ENCODE measurements at regions not wholly inside any gene's neighbourhood (a gene's known extent, or its start where the extent isn't known, plus 50 kb on each side); places are given as distances from the start of the nearest gene placed in this dataset.

DNA sequence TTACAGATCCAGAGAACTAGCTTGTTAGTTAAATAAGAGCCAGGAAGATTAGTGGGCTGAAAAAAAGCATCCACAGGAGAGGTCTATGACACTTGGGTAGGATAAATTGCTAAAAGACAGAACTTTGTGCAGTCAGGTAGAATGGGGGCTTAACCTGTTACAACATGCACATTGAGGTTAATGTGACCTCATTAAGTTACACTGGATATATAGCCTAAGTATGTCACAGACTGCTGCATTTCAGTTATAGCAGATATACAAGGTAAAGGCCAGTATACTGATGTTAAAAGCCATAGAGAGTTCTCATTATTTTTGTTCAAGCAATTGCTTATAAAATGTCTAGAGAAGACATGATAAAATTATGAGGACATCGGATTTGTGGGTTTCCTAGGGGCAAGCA, 1179.9 kb upstream of the PCDH9 start:
- Histone ChIP-seq H3K27me3 (ENCODE audit: insufficient read depth, low read length) (no peaks in the 10 kb centered on the region), H3K9ac (ENCODE audit: low read length) (no peak overlapping the region), H3K4me2 (ENCODE audit: low read length) (no peak overlapping the region), H3K36me3 (ENCODE audit: insufficient read depth, low read length) (no peaks in the 10 kb centered on the region), H3K79me2 (ENCODE audit: insufficient read depth, low read length) (no peaks in the 10 kb centered on the region), H4K20me1 (ENCODE audit: insufficient read depth, low read length) (no peaks in the 10 kb centered on the region), H3K9me3 (ENCODE audit: insufficient read depth, low read depth, low read length) (no peaks in the 10 kb centered on the region), H3K27ac (ENCODE audit: low read depth, low read length) (no peak overlapping the region), H3K4me1 (ENCODE audit: insufficient read depth, low read length) (no peaks in the 10 kb centered on the region), H3K4me3 (ENCODE audit: insufficient read depth, low read depth, low read length) (no peak overlapping the region), H2AFZ (ENCODE audit: low read depth, low read length) (no peak overlapping the region)
- no peaks in the 10 kb centered on the region for H3K27me3 Mint-ChIP-seq (ENCODE audit: low read depth, unreplicated experiment)
- H3K4me1 Mint-ChIP-seq (ENCODE audit: low read depth, unreplicated experiment) = no peaks in the 10 kb centered on the region
- H3K4me3 Mint-ChIP-seq (ENCODE audit: unreplicated experiment) = no peak overlapping the region
- no peaks in the 10 kb centered on the region for H3K9me3 Mint-ChIP-seq (ENCODE audit: unreplicated experiment)
- no peak for TF ChIP-seq EZH2 (IDR thresholded peaks at IDR 0.05; ENCODE audit: insufficient read depth, low read length)
- no peak overlapping the region for H3K27ac Mint-ChIP-seq (ENCODE audit: unreplicated experiment)
- FAIRE-seq = no peak
- H3K36me3 Mint-ChIP-seq (ENCODE audit: low read depth, unreplicated experiment) = no peaks in the 10 kb centered on the region
- no peak for DNase-seq (ENCODE audit: low read depth)

GRCh38 chr13:68390987-68391386, 1160.9 kb upstream of the PCDH9 start:
- no peak for TF ChIP-seq EZH2 (IDR thresholded peaks at IDR 0.05; ENCODE audit: insufficient read depth, low read length)
- TF ChIP-seq, protein P1, sequence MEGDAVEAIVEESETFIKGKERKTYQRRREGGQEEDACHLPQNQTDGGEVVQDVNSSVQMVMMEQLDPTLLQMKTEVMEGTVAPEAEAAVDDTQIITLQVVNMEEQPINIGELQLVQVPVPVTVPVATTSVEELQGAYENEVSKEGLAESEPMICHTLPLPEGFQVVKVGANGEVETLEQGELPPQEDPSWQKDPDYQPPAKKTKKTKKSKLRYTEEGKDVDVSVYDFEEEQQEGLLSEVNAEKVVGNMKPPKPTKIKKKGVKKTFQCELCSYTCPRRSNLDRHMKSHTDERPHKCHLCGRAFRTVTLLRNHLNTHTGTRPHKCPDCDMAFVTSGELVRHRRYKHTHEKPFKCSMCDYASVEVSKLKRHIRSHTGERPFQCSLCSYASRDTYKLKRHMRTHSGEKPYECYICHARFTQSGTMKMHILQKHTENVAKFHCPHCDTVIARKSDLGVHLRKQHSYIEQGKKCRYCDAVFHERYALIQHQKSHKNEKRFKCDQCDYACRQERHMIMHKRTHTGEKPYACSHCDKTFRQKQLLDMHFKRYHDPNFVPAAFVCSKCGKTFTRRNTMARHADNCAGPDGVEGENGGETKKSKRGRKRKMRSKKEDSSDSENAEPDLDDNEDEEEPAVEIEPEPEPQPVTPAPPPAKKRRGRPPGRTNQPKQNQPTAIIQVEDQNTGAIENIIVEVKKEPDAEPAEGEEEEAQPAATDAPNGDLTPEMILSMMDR (IDR thresholded peaks at IDR 0.05; ENCODE audit: insufficient read depth, low read depth, low read length) = no peak
- no peak for DNase-seq (ENCODE audit: low read depth)
- H3K27ac Mint-ChIP-seq (ENCODE audit: unreplicated experiment) = no peak overlapping the region
- no peak overlapping the region for H3K27ac ChIP-seq (ENCODE audit: low read depth, low read length)
- H3K4me3 Mint-ChIP-seq (ENCODE audit: unreplicated experiment) = no peak overlapping the region
- H2AFZ ChIP-seq (ENCODE audit: low read depth, low read length) = no peak overlapping the region
- no peaks in the 10 kb centered on the region for H3K9me3 ChIP-seq (ENCODE audit: insufficient read depth, low read depth, low read length)
- no peaks in the 10 kb centered on the region for H3K27me3 Mint-ChIP-seq (ENCODE audit: low read depth, unreplicated experiment)
- H3K27me3 ChIP-seq (ENCODE audit: insufficient read depth, low read length) = no peaks in the 10 kb centered on the region
- H3K4me2 ChIP-seq (ENCODE audit: low read length) = no peak overlapping the region
- H3K36me3 ChIP-seq (ENCODE audit: insufficient read depth, low read length) = no peaks in the 10 kb centered on the region
- H3K4me1 ChIP-seq (ENCODE audit: insufficient read depth, low read length) = no peaks in the 10 kb centered on the region
- no peak for FAIRE-seq
- no peak overlapping the region for H3K4me3 ChIP-seq (ENCODE audit: insufficient read depth, low read depth, low read length)
- H4K20me1 ChIP-seq (ENCODE audit: insufficient read depth, low read length) = no peaks in the 10 kb centered on the region
- no peak overlapping the region for H3K9ac ChIP-seq (ENCODE audit: low read length)
- H3K9me3 Mint-ChIP-seq (ENCODE audit: unreplicated experiment) = peaks cover 2% of the 10 kb centered on the region
- no peaks in the 10 kb centered on the region for H3K36me3 Mint-ChIP-seq (ENCODE audit: low read depth, unreplicated experiment)
- H3K4me1 Mint-ChIP-seq (ENCODE audit: low read depth, unreplicated experiment) = no peaks in the 10 kb centered on the region
- no peaks in the 10 kb centered on the region for H3K79me2 ChIP-seq (ENCODE audit: insufficient read depth, low read length)

GRCh38 chr13:68386808-68387207, 1156.7 kb upstream of the PCDH9 start:
- Histone ChIP-seq H3K9ac (ENCODE audit: low read length) (no peak overlapping the region), H3K4me3 (ENCODE audit: insufficient read depth, low read depth, low read length) (no peak overlapping the region), H2AFZ (ENCODE audit: low read depth, low read length) (no peak overlapping the region), H4K20me1 (ENCODE audit: insufficient read depth, low read length) (no peaks in the 10 kb centered on the region), H3K9me3 (ENCODE audit: insufficient read depth, low read depth, low read length) (no peaks in the 10 kb centered on the region), H3K79me2 (ENCODE audit: insufficient read depth, low read length) (no peaks in the 10 kb centered on the region), H3K36me3 (ENCODE audit: insufficient read depth, low read length) (no peaks in the 10 kb centered on the region), H3K27ac (ENCODE audit: low read depth, low read length) (no peak overlapping the region), H3K4me2 (ENCODE audit: low read length) (no peak overlapping the region), H3K4me1 (ENCODE audit: insufficient read depth, low read length) (no peaks in the 10 kb centered on the region), H3K27me3 (ENCODE audit: insufficient read depth, low read length) (no peaks in the 10 kb centered on the region)
- H3K36me3 Mint-ChIP-seq (ENCODE audit: low read depth, unreplicated experiment) = no peaks in the 10 kb centered on the region
- DNase-seq (ENCODE audit: low read depth) = no peak
- H3K27me3 Mint-ChIP-seq (ENCODE audit: low read depth, unreplicated experiment) = no peaks in the 10 kb centered on the region
- TF ChIP-seq, protein P1 (IDR thresholded peaks at IDR 0.05; ENCODE audit: insufficient read depth, low read depth, low read length) = no peak
- no peak for TF ChIP-seq EZH2 (IDR thresholded peaks at IDR 0.05; ENCODE audit: insufficient read depth, low read length)
- H3K9me3 Mint-ChIP-seq (ENCODE audit: unreplicated experiment) = peaks cover 2% of the 10 kb centered on the region
- FAIRE-seq = no peak
- H3K4me1 Mint-ChIP-seq (ENCODE audit: low read depth, unreplicated experiment) = no peaks in the 10 kb centered on the region
- H3K4me3 Mint-ChIP-seq (ENCODE audit: unreplicated experiment) = no peak overlapping the region
- no peak overlapping the region for H3K27ac Mint-ChIP-seq (ENCODE audit: unreplicated experiment)
